ENCODE measurements at regions not wholly inside any gene's neighbourhood (a gene's known extent, or its start where the extent isn't known, plus 50 kb on each side); places are given as distances from the start of the nearest gene placed in this dataset.

- no peak overlapping the region for H3K4me3 ChIP-seq (ENCODE audit: low read depth, low read length)
- TF ChIP-seq CTCF (IDR thresholded peaks at IDR 0.05; ENCODE audit: insufficient read depth, low read length), result no peak
- no peak for DNase-seq (ENCODE audit: low read depth)
These were observed 178.0 kb upstream of the AFDN start for GRCh38 chr6:167648501-167649278.

GRCh38 chr6:167649476-167649875 is 177.2 kb upstream of the AFDN start:
- no peak for DNase-seq (ENCODE audit: low read depth)
- no peak for TF ChIP-seq CTCF (IDR thresholded peaks at IDR 0.05; ENCODE audit: insufficient read depth, low read length)
- H3K4me3 ChIP-seq (ENCODE audit: low read depth, low read length), result no peak overlapping the region

- no peak overlapping the region for H3K4me3 ChIP-seq (ENCODE audit: low read depth, low read length)
- no peak for TF ChIP-seq CTCF (IDR thresholded peaks at IDR 0.05; ENCODE audit: insufficient read depth, low read length)
- no peak for DNase-seq (ENCODE audit: low read depth)
These were observed 175.9 kb upstream of the AFDN start for GRCh38 chr6:167650730-167651317.

GRCh38 chr6:167651318-167652041 is 175.2 kb upstream of the AFDN start:
- H3K4me3 ChIP-seq (ENCODE audit: low read depth, low read length), result no peak overlapping the region
- DNase-seq (ENCODE audit: low read depth), result no peak
- TF ChIP-seq CTCF (IDR thresholded peaks at IDR 0.05; ENCODE audit: insufficient read depth, low read length), result no peak

GRCh38 chr6:167652042-167652700 is 174.5 kb upstream of the AFDN start:
- no peak for TF ChIP-seq CTCF (IDR thresholded peaks at IDR 0.05; ENCODE audit: insufficient read depth, low read length)
- no peak overlapping the region for H3K4me3 ChIP-seq (ENCODE audit: low read depth, low read length)
- DNase-seq (ENCODE audit: low read depth), result no peak

- DNase-seq (ENCODE audit: low read depth), result no peak
- no peak for TF ChIP-seq CTCF (IDR thresholded peaks at IDR 0.05; ENCODE audit: insufficient read depth, low read length)
- no peak overlapping the region for H3K4me3 ChIP-seq (ENCODE audit: low read depth, low read length)
These were observed 174.0 kb upstream of the AFDN start for GRCh38 chr6:167652701-167653095.
